AG09309 (cell line): ENCODE measurements at regions not wholly inside any gene's neighbourhood (a gene's known extent, or its start where the extent isn't known, plus 50 kb on each side); places are given as distances from the start of the nearest gene placed in this dataset.

Experiments
- DNase-seq: peaks from one replicate; pipeline ENCODE4 v3.0.0-alpha.2; 2010; ENCODE audit warnings: low read depth
- H3K4me3 ChIP-seq: 2 replicates; pipeline ENCODE4 v1.5.1; 2011; ENCODE audit warnings: mild to moderate bottlenecking, low read depth, low read length, moderate library complexity; ENCODE audit not compliant: control insufficient read depth
- TF ChIP-seq, protein P1 (sequence below): IDR thresholded peaks from 2 replicates; pipeline ENCODE4 v1.5.1; 2011; ENCODE audit warnings: mild to moderate bottlenecking, low read depth, low read length, inconsistent platforms; ENCODE audit not compliant: insufficient read depth, control insufficient read depth; ENCODE audit errors: missing control alignments

DNA sequence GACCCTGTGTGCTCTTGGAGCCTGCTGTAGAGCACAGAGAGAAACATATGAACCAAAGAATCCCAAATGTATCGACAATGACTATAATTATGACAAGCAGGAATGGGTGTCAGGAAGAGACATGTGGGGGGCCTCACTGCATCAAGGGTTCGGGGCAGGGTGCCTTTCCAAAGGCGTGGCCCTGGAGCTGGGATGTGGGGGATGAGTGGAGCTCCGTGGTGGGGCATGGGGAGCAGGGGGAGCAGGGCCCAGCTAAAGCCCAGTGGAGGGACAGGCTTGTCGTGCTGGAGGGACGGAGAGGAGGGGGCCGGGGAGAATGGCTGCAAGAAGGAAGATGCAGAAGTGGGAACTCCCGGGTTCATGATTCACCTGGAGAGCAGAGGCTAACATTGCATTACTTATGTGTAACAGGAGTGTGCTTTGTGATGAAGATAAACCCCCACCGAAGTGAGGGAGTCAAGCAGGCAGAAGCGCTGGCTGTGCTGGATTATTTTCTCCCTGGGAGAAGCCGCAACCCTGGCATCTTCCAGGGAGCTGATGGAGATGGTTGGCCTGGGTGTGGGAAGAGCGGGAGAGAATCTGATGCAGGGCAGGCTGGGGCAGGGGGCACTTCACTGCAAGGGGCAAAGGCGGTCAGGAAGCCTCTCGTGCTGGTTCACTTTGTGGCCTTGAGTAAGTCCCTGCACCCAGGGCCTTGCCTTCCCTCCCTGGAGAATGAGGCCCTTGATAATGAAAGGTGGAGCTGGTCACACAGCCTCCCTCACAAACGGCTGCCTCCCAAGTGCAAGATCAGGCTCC lies 124.6 kb upstream of the RUNX3 start:
- H3K4me3 ChIP-seq, result no peak overlapping the region
- TF ChIP-seq, protein P1, sequence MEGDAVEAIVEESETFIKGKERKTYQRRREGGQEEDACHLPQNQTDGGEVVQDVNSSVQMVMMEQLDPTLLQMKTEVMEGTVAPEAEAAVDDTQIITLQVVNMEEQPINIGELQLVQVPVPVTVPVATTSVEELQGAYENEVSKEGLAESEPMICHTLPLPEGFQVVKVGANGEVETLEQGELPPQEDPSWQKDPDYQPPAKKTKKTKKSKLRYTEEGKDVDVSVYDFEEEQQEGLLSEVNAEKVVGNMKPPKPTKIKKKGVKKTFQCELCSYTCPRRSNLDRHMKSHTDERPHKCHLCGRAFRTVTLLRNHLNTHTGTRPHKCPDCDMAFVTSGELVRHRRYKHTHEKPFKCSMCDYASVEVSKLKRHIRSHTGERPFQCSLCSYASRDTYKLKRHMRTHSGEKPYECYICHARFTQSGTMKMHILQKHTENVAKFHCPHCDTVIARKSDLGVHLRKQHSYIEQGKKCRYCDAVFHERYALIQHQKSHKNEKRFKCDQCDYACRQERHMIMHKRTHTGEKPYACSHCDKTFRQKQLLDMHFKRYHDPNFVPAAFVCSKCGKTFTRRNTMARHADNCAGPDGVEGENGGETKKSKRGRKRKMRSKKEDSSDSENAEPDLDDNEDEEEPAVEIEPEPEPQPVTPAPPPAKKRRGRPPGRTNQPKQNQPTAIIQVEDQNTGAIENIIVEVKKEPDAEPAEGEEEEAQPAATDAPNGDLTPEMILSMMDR, result no peak
- no peak for DNase-seq

- DNase-seq, result no peak
- H3K4me3 ChIP-seq, result no peak overlapping the region
- TF ChIP-seq, protein P1, result no peak
These were observed 123.6 kb upstream of the RUNX3 start for GRCh38 chr1:25053576-25054250.

DNA sequence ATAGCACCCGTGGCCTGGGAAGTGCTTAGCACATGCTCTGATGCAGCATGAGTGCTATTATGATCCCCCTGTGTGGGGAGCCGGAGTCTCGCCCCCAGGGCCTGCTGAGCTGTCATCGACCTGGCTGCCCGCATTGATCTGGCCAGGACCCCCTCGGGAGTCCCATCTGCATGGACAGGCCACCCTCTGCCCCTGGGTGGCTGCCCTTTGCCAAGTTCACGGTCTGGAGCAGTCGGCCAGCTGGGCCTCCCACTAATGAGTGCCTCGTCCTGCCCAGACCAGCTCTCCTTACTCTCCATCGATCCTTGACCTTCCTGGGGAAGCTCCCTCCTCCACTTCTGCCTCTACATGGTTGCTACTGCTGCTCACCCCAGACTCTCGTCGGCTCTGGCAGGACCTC lies 121.8 kb upstream of the RUNX3 start:
- no peak overlapping the region for H3K4me3 ChIP-seq
- TF ChIP-seq, protein P1, result no peak
- DNase-seq, result no peak

GRCh38 chr1:25051504-25051903 lies 121.4 kb upstream of the RUNX3 start:
- no peak overlapping the region for H3K4me3 ChIP-seq
- TF ChIP-seq, protein P1, result no peak
- no peak for DNase-seq

GRCh38 chr1:25050165-25050564 lies 120.1 kb upstream of the RUNX3 start:
- no peak for DNase-seq
- H3K4me3 ChIP-seq, result no peak overlapping the region
- TF ChIP-seq, protein P1, result no peak

DNA sequence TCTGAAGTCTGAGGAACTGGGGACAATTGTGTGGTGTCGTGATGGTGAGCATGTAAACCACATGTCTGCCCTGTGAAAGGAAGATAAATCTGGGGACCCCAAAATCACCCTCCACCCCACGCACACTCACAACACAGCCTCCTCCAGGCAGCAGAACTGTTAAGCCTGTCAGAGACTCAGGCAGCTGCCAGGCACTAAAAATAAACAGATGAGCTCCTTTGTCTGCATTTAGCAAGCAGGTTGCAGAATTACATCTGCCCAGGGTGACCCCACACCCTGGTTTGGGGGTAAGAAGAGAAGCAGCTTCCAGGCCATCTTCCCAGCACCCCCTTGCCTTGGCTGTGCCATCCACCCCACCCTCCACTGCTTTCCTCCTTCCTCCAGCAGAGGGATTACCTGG lies 119.1 kb upstream of the RUNX3 start:
- TF ChIP-seq, protein P1, result no peak
- H3K4me3 ChIP-seq, result no peak overlapping the region
- no peak for DNase-seq

- TF ChIP-seq, protein P1, result no peak
- no peak for DNase-seq
- no peak overlapping the region for H3K4me3 ChIP-seq
These were observed 118.7 kb upstream of the RUNX3 start for GRCh38 chr1:25048728-25049127.
